ENCODE measurements at regions not wholly inside any gene's neighbourhood (a gene's known extent, or its start where the extent isn't known, plus 50 kb on each side); places are given as distances from the start of the nearest gene placed in this dataset.

- TF ChIP-seq EZH2phosphoT487 (IDR thresholded peaks at IDR 0.05; ENCODE audit: insufficient read depth, low read depth) = no peak
- no peak for TF ChIP-seq EZH2 (IDR thresholded peaks at IDR 0.05; ENCODE audit: insufficient read depth, poor library complexity, severe bottlenecking)
These were observed 1507.1 kb upstream of the PCDH7 start for GRCh38 chr4:29213020-29213419.
